ENCODE measurements at regions not wholly inside any gene's neighbourhood (a gene's known extent, or its start where the extent isn't known, plus 50 kb on each side); places are given as distances from the start of the nearest gene placed in this dataset.
"Not testable (repeated sequence)": the region's sequence is repeated elsewhere in the genome, so short reads cannot be mapped to it uniquely, and the experiment has no call there.

DNA sequence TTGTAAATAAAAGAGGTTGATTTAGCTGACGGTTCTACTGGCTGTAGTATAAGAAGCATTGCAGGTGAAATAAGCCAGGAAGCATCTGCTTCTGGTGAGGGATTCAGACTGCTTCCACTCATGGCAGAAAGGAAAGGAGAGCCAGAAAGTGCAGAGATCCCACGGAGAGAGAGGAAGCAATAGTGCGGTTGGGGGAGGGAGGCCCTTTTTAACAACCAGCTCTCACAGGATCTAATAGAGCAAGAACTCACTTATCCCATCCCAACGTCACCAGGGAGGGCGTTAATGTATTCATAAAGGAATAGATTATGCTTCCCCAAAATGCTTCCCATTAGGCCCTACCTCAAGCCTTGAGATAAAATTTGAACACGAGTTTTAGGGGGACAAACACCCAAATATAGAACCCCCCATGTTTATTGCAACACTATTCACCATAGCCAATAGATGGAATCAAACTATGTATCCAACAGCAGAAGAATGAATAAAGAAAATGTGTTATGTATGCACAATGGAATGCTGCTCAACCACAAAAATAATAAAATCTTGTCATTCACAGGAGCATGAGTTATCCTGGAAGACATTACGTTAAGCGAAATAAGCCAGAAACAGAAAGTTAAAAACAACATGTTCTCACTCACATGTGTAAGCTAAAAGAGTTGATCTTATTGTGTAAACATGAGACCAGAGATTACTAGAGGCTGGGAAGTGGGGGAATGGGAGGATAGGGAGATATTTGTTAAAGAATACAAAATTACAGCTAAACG lies 908.3 kb upstream of the ANO3 start:
- Histone ChIP-seq H3K4me1 (ENCODE audit: insufficient read depth, low read length) (peaks cover 8% of the 10 kb centered on the region; the same call in 1 of the 2 replicates), H3K9ac (ENCODE audit: low read depth, low read length) (no peak overlapping the region), H3K36me3 (ENCODE audit: insufficient read depth, low read length) (no peaks in the 10 kb centered on the region), H3K9me3 (ENCODE audit: insufficient read depth, low read depth, low read length) (no peaks in the 10 kb centered on the region), H3K27ac (ENCODE audit: low read depth, low read length) (no peak overlapping the region), H3K27me3 (ENCODE audit: insufficient read depth, low read length) (no peaks in the 10 kb centered on the region), H3K4me3 (ENCODE audit: low read length) (no peak overlapping the region)
- 72% methylated on average over 5 of the region's 9 CpGs for WGBS

DNA sequence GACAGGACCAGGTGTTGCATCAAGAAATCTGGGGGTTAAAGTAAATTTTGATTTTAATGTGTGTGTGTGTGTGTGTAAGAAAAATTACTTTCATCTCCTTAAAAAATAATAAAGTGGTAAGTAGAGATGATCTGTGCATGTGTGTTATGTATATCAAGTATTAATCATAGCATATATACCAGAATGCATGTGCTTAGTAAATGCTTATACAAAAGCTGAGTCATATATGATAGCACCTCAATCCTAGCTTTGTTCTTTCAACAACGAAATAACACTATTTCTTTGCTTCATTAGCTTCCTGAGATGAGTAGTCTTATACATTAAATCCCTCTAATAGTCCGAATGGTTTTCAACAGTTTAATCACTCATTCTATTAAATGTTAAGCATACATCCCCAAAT lies 899.6 kb upstream of the ANO3 start:
- H3K4me1 ChIP-seq (ENCODE audit: insufficient read depth, low read length) = no peaks in the 10 kb centered on the region
- H3K36me3 ChIP-seq (ENCODE audit: insufficient read depth, low read length) = no peaks in the 10 kb centered on the region
- no peak overlapping the region for H3K27ac ChIP-seq (ENCODE audit: low read depth, low read length)
- 92% methylated on average over 2 of the region's 2 CpGs for WGBS
- H3K9me3 ChIP-seq (ENCODE audit: insufficient read depth, low read depth, low read length) = no peaks in the 10 kb centered on the region
- no peaks in the 10 kb centered on the region for H3K27me3 ChIP-seq (ENCODE audit: insufficient read depth, low read length)
- H3K4me3 ChIP-seq (ENCODE audit: low read length) = no peak overlapping the region
- no peak overlapping the region for H3K9ac ChIP-seq (ENCODE audit: low read depth, low read length)

DNA sequence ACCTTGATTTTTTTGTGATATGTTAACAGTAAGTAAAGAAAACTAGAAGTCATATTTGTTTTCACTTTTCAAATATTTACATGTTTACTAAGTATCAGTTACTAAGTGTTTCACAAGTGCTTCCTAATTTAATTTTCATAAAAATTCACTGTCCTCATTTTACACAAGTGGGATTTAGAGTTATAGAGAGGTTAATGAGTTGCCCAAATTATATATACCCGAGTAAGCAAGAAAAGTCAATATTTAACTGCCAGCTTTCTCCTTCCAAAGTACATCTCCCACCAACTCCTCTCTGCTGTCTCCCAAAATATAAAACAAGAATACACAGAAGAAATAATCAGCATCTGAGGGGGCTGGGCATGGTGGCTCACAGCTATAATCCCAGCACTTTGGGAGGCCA lies 896.7 kb upstream of the ANO3 start:
- no peaks in the 10 kb centered on the region for H3K4me1 ChIP-seq (ENCODE audit: insufficient read depth, low read length)
- H3K9ac ChIP-seq (ENCODE audit: low read depth, low read length) = no peak overlapping the region
- no peaks in the 10 kb centered on the region for H3K9me3 ChIP-seq (ENCODE audit: insufficient read depth, low read depth, low read length)
- H3K27me3 ChIP-seq (ENCODE audit: insufficient read depth, low read length) = no peaks in the 10 kb centered on the region
- H3K27ac ChIP-seq (ENCODE audit: low read depth, low read length) = no peak overlapping the region
- WGBS = 100% methylated on average over 1 of the region's 1 CpG
- no peak overlapping the region for H3K4me3 ChIP-seq (ENCODE audit: low read length)
- no peaks in the 10 kb centered on the region for H3K36me3 ChIP-seq (ENCODE audit: insufficient read depth, low read length)

DNA sequence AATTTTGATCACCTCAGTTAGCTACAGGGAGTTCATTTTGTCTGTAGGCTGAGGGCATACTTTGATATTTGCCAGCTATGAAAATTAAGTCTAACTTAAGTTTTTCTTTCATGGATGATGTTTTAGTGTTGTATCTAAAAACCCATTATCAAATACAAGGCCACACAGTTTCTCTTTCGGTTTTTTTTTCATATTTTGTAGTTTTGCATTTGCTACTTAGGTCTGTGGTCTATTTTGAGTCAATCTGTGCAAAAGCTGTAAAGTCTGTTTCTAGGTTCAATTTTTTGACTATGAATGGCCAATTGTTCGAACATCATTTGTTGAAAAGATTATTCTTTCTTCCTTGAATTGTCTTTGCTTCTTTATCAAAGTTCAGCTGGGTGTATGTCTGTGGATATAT lies 895.6 kb upstream of the ANO3 start:
- Histone ChIP-seq H3K9ac (ENCODE audit: low read depth, low read length) (no peak overlapping the region), H3K9me3 (ENCODE audit: insufficient read depth, low read depth, low read length) (no peaks in the 10 kb centered on the region), H3K27me3 (ENCODE audit: insufficient read depth, low read length) (no peaks in the 10 kb centered on the region), H3K27ac (ENCODE audit: low read depth, low read length) (no peak overlapping the region), H3K4me1 (ENCODE audit: insufficient read depth, low read length) (no peaks in the 10 kb centered on the region), H3K4me3 (ENCODE audit: low read length) (no peak overlapping the region), H3K36me3 (ENCODE audit: insufficient read depth, low read length) (no peaks in the 10 kb centered on the region)
- WGBS = 100% methylated on average over 2 of the region's 2 CpGs

DNA sequence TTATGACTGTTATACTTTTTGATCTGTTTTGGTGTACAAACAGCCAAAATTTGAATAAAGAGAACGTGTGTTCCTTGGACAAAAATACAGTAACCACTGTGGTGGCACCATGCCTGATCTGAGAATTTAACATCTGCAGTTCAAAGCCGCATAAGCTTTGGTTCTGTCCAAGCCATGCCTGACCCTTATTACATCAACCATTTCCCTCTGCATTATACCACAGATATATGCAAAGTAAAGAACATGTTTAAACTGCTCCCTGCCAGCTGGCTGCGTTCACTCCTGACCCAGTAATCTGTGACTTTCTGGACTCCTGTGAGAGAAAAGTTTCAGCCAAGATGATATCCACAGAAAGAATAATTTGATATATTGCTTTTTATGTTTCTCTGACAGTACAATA lies 890.5 kb upstream of the ANO3 start:
- 94% methylated on average over 3 of the region's 3 CpGs for WGBS
- Histone ChIP-seq H3K9me3 (ENCODE audit: insufficient read depth, low read depth, low read length) (no peaks in the 10 kb centered on the region), H3K27me3 (ENCODE audit: insufficient read depth, low read length) (no peaks in the 10 kb centered on the region), H3K4me3 (ENCODE audit: low read length) (no peak overlapping the region), H3K27ac (ENCODE audit: low read depth, low read length) (no peak overlapping the region), H3K9ac (ENCODE audit: low read depth, low read length) (no peak overlapping the region), H3K4me1 (ENCODE audit: insufficient read depth, low read length) (no peaks in the 10 kb centered on the region), H3K36me3 (ENCODE audit: insufficient read depth, low read length) (no peaks in the 10 kb centered on the region)

DNA sequence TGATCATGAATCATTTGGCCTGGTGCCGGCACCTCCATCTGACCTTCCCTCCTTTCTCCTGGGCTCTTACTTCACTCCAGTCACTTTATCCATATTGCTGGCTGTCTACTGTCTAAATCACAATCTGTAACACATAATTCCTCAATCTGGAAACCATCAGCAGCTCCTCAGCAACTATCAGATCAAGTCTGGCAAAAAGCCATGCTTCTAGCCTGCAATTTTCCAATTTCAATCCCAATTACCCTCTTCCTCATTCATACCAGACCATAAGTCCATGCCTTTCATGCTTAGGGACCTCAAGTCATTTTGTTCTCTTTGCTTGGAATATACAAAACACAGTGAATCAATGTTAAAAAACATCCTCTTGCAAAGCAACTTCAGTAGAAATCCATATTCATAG lies 882.8 kb upstream of the ANO3 start:
- Histone ChIP-seq H3K27ac (ENCODE audit: low read depth, low read length) (no peak overlapping the region), H3K4me1 (ENCODE audit: insufficient read depth, low read length) (no peaks in the 10 kb centered on the region), H3K9ac (ENCODE audit: low read depth, low read length) (no peak overlapping the region), H3K27me3 (ENCODE audit: insufficient read depth, low read length) (no peaks in the 10 kb centered on the region), H3K9me3 (ENCODE audit: insufficient read depth, low read depth, low read length) (no peaks in the 10 kb centered on the region), H3K4me3 (ENCODE audit: low read length) (no peak overlapping the region), H3K36me3 (ENCODE audit: insufficient read depth, low read length) (no peaks in the 10 kb centered on the region)
- WGBS = 97% methylated on average over 1 of the region's 1 CpG

DNA sequence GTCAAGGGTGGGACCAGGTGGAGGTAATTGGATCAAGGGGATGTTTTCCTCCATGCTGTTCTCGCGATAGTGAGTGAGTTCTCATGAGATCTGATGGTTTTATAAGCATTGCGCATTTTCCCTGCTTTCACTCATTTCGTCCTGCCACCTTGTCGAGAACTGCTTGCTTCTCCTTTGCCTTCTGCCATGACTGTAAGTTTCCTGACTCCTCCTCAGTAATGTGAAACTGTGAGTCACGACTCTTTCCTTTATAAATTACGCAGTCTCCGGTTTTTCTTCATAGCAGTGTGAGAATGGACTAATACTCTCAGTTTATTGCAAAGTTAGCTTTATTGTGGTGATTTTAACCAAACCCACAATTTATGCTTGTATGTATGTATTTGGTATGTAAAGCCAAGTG lies 878.5 kb upstream of the ANO3 start:
- H3K4me1 ChIP-seq (ENCODE audit: insufficient read depth, low read length) = no peaks in the 10 kb centered on the region
- no peak overlapping the region for H3K9ac ChIP-seq (ENCODE audit: low read depth, low read length)
- H3K27ac ChIP-seq (ENCODE audit: low read depth, low read length) = no peak overlapping the region
- no peaks in the 10 kb centered on the region for H3K36me3 ChIP-seq (ENCODE audit: insufficient read depth, low read length)
- WGBS = 96% methylated on average over 8 of the region's 8 CpGs
- H3K4me3 ChIP-seq (ENCODE audit: low read length) = no peak overlapping the region
- H3K9me3 ChIP-seq (ENCODE audit: insufficient read depth, low read depth, low read length) = no peaks in the 10 kb centered on the region
- no peaks in the 10 kb centered on the region for H3K27me3 ChIP-seq (ENCODE audit: insufficient read depth, low read length)

DNA sequence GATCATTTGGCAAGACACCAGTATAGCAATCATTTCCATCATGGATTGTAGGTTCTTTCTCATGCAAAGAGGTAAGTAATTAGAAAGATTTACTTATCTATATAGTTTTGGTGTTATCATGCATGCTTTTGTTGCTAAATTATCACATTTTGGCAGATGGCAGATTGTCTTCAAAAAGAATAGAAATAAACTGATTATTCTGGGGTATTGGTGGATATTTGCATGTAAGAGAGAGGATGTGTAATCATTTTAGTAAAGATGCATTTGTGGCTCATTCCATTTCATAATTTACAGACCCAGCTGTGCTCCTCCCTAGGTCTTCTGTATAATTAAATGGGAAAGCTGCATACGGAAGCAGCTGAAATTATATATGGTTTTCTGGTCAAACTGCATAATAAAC lies 875.7 kb upstream of the ANO3 start:
- H3K36me3 ChIP-seq (ENCODE audit: insufficient read depth, low read length) = no peaks in the 10 kb centered on the region
- WGBS = 80% methylated on average over 1 of the region's 1 CpG
- H3K27me3 ChIP-seq (ENCODE audit: insufficient read depth, low read length) = no peaks in the 10 kb centered on the region
- no peak overlapping the region for H3K27ac ChIP-seq (ENCODE audit: low read depth, low read length)
- H3K4me3 ChIP-seq (ENCODE audit: low read length) = no peak overlapping the region
- no peak overlapping the region for H3K9ac ChIP-seq (ENCODE audit: low read depth, low read length)
- no peaks in the 10 kb centered on the region for H3K4me1 ChIP-seq (ENCODE audit: insufficient read depth, low read length)
- no peaks in the 10 kb centered on the region for H3K9me3 ChIP-seq (ENCODE audit: insufficient read depth, low read depth, low read length)

DNA sequence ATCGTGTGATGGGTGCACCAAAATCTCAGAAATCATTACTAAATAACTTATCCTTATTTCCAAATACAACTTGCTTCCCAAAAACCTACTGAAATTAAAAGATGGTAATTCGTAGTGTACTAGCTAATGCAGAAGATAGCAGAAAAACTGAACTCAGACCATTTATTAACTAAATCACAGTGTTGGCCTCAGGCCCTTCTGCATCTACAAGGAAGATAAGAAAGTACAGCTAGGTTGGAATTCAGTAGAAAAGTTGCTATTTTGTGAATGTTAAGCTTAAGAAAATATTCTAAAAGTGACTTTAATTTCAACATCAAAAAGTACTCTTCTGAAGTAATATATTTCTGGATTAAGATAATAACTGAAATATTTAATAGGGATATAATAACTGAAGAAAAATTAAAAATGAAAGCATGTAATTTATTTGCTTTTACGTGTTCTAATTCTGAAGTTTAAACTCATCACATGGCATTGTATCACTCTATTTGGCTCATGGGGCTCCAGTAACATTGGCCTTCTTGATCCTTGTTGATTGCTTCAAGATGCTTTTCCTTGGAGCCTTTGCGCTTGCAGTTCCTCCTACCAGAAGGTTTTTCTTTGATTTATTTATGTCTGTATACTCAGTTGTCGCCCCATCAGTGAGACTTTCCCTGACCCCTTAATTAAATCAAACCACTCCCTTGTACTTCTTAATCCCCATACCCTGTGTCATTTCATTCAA lies 847.9 kb upstream of the ANO3 start:
- Histone ChIP-seq H3K27me3 (ENCODE audit: insufficient read depth, low read length) (no peaks in the 10 kb centered on the region), H3K4me1 (ENCODE audit: insufficient read depth, low read length) (no peaks in the 10 kb centered on the region), H3K4me3 (ENCODE audit: low read length) (no peak overlapping the region), H3K9me3 (ENCODE audit: insufficient read depth, low read depth, low read length) (no peaks in the 10 kb centered on the region), H3K27ac (ENCODE audit: low read depth, low read length) (no peak overlapping the region), H3K9ac (ENCODE audit: low read depth, low read length) (no peak overlapping the region), H3K36me3 (ENCODE audit: insufficient read depth, low read length) (no peaks in the 10 kb centered on the region)
- 96% methylated on average over 3 of the region's 5 CpGs for WGBS

DNA sequence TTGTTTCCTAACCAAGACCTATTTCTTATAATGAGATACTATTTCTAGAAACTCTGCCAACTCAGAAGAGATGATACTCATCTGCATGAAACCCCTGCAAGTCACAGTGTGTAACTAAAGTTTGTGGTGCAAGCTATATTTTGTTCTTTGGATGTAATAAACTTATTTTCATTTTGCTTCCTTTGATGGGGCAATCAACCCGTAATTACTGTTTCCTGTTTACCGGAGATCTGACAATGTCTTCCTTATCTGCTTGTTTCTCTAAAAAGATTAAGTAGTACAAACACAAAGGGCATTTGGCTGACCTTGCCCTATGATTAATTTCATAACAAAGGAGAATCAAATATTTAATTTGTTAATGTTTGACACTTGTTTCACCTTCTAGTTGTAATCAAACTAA lies 846.6 kb upstream of the ANO3 start:
- Histone ChIP-seq H3K9me3 (ENCODE audit: insufficient read depth, low read depth, low read length) (no peaks in the 10 kb centered on the region), H3K36me3 (ENCODE audit: insufficient read depth, low read length) (no peaks in the 10 kb centered on the region), H3K9ac (ENCODE audit: low read depth, low read length) (no peak overlapping the region), H3K27ac (ENCODE audit: low read depth, low read length) (no peak overlapping the region), H3K4me1 (ENCODE audit: insufficient read depth, low read length) (no peaks in the 10 kb centered on the region), H3K27me3 (ENCODE audit: insufficient read depth, low read length) (no peaks in the 10 kb centered on the region), H3K4me3 (ENCODE audit: low read length) (no peak overlapping the region)
- WGBS = 100% methylated on average over 2 of the region's 2 CpGs

DNA sequence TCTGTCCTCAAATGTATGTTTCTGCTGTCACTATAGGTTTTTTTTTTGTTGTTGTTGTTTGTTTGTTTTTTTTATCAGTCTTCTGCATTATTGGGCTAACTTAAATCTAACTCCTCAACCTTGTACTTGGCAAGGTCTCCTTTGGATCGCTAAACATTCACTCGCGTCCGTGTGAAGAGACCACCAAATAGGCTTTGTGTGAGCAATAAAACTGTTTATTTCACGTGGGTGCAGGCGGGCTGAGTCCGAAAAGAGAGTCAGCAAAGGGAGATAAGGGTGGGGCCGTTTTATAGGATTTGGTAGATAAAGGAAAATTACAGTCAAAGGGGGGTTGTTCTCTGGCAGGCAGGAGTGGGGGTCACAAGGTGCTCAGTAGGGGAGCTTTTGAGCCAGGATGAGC lies 845.6 kb upstream of the ANO3 start:
- not testable (repeated sequence) for H3K27ac ChIP-seq (ENCODE audit: low read depth, low read length)

More for the DNA sequence above, 845.6 kb upstream of the ANO3 start:
- not testable (repeated sequence) for H3K4me1 ChIP-seq (ENCODE audit: insufficient read depth, low read length); H3K36me3 ChIP-seq (ENCODE audit: insufficient read depth, low read length); H3K9me3 ChIP-seq (ENCODE audit: insufficient read depth, low read depth, low read length); H3K27me3 ChIP-seq (ENCODE audit: insufficient read depth, low read length); H3K9ac ChIP-seq (ENCODE audit: low read depth, low read length); H3K4me3 ChIP-seq (ENCODE audit: low read length)
- 73% methylated on average over 8 of the region's 8 CpGs for WGBS

All from HUES64 (cell line).